ENCODE measurements at regions not wholly inside any gene's neighbourhood (a gene's known extent, or its start where the extent isn't known, plus 50 kb on each side); places are given as distances from the start of the nearest gene placed in this dataset.

DNA sequence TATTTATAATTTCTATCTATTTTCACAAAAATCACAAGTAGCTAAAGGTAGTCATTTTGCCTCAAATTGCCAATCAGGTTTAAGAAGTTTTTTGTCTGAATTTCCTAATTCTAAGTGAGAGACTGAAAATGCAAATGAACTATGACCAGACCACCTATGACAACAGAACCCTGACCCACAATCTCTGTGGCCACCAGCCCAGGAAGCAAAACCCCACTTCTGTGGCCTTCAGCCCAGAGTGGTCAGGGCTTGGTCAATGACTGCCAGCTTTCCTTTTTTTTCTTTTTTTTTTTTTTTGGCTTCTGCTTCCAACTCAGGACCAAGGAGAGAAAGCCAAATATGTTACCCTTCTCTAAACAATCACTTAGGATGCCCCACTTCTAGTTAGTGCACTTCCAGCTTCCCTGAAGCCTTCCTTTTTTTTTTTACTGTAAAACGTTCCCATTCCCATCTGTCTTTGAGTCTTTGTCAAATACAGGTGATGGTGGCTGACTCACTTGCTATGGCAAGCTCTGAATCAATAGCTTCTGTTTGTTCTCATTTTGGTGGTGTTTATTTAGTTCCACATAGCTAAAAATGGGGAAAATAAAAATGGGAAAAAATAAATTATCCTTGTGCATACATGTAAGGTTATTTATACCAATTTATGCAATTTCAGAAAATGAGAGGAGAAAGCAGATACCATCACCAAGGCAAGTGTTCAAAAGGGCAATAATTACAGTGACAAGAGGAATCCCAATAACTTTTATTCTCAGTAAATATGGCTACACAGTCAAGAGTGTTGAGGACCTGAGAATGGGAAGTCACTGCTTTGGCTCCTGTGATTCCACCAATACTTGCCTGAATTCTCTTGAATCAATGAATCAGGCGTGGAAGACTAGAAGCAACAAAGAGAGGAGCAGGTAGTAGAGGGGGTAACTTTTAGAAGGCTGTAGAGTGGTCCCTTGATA, 170.3 kb upstream of the PDE7B start:
- TF ChIP-seq, protein P1, sequence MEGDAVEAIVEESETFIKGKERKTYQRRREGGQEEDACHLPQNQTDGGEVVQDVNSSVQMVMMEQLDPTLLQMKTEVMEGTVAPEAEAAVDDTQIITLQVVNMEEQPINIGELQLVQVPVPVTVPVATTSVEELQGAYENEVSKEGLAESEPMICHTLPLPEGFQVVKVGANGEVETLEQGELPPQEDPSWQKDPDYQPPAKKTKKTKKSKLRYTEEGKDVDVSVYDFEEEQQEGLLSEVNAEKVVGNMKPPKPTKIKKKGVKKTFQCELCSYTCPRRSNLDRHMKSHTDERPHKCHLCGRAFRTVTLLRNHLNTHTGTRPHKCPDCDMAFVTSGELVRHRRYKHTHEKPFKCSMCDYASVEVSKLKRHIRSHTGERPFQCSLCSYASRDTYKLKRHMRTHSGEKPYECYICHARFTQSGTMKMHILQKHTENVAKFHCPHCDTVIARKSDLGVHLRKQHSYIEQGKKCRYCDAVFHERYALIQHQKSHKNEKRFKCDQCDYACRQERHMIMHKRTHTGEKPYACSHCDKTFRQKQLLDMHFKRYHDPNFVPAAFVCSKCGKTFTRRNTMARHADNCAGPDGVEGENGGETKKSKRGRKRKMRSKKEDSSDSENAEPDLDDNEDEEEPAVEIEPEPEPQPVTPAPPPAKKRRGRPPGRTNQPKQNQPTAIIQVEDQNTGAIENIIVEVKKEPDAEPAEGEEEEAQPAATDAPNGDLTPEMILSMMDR (IDR thresholded peaks at IDR 0.05; ENCODE audit: insufficient read depth, low read length, poor library complexity, severe bottlenecking): no peak
- TF ChIP-seq EZH2phosphoT487 (conservative IDR thresholded peaks at IDR 0.05; ENCODE audit: low read length): no peak

Data from SU-DHL-6 (cell line).